NCI-H69 (cell line): ENCODE measurements at regions not wholly inside any gene's neighbourhood (a gene's known extent, or its start where the extent isn't known, plus 50 kb on each side); places are given as distances from the start of the nearest gene placed in this dataset.
A peak's percentile ranks its signal among the peaks of the same experiment; 100 is the strongest.
"Not testable (repeated sequence)": the region's sequence is repeated elsewhere in the genome, so short reads cannot be mapped to it uniquely, and the experiment has no call there.

Experiments
- DNase-seq: peaks from one replicate; lab custom pipeline; 2025; lab: John Stamatoyannopoulos, UW

- no peak for DNase-seq
Measured at GRCh38 chr20:19872001-19872400, 113.9 kb downstream of the RIN2 start.

GRCh38 chr20:19874040-19874727, 116.1 kb downstream of the RIN2 start:
- DNase-seq = peak; percentile 37

DNA sequence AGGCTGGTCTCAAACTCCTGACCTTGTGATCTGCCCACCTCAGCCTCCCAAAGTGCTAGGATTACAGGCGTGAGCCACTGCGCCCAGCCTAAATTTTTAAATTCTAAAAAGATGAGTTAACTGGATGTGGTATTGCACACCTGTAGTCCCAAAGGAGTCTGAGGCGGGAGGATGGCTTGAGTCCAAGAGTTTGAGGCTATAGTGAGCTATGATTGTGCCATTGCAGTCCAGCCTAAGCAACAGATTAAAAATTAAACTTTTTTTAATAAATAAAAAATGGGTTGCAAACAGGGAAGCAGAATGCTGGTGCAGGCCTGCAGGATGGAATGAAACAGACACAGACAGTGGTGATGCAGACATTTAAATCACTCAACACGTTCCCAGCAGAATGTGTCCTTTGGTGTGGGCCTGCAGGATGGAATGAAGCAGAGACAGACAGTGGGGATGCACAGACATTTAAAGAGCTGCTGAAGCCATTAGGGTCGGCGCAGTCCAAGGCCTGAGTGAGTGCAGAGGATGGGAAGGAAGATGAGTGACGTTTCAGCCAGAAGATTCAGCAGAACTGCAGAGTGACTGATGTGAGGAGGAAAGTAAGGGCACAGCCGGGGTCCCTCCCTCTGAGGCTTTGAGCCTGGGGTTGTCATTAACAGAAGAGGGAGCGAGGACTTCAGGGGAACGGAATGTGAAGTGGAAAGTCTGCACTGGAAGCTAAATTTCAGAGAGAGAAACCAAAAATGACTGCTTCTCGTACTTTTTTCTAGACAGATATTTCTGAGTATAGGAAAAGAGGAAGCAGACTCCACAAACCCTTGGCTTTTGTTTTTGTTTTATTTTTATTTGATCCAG, 117.5 kb downstream of the RIN2 start:
- DNase-seq = no peak

DNA sequence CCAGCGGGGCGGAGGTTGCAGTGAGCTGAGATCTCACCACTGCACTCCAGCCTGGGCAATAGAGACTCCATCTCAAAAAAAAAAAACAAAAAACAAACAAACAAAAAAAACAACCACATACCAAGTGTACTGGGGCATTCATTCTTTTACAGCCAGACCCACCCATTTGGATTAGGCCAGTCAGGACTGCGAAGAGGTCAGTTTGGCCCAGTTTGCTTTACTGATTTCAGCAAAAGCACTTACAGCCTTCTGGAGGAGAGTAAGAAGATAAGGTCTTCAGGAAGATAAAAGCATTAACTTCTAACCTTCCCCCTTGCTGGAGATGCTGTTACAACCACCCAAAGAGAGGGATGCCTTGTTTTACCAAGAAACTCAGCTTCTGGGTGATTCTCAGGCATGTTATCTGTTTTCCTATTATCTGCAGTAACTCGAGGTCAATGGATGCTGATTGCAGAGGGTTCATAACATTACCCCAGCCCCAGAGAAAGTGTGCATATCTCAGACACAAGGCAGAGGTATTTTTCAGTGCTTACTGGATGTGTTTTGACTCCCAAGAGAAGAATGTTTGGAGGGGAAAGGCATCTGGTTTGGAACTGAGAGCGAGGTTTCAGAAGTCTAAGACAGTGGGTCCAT, 118.9 kb downstream of the RIN2 start:
- DNase-seq = no peak

GRCh38 chr20:19879874-19880255, 121.8 kb downstream of the RIN2 start:
- not testable (repeated sequence) for DNase-seq

- no peak for DNase-seq
Measured at GRCh38 chr20:19880256-19881079, 122.4 kb downstream of the RIN2 start.

DNA sequence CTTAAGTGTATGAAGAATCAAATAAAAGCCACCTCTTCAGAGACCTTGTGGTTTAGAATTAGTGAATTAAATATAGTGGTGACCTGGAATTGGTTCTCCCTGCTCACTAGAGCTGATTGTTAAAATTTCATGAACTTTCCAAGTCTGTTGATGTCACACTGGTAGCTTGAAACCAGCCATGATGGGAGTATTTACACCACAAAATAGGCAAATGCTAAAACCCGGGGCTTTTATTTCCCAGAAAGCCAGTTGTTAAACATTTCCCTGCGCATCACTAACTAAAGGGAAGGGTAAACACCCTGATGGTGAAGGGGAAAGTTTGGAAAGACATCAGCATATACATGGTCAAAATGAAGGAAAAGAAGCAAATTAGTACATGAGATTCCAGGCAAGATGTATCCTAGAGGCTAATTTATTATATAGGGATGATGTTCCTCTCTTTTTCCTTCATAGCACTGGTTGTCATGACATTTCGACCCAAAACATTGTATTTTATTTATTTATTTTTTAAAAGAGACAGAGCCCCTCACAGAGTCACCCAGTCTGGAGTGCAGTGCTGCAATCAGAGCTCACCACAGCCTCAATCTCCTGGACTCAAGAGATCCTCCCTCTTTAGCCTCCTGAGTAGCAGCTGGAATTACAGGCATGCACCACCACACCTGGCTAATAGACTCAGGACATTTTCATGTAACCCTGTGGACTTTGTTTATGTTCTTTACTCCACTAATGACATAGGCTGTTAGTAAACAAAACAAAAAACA, 123.2 kb downstream of the RIN2 start:
- DNase-seq = no peak

DNA sequence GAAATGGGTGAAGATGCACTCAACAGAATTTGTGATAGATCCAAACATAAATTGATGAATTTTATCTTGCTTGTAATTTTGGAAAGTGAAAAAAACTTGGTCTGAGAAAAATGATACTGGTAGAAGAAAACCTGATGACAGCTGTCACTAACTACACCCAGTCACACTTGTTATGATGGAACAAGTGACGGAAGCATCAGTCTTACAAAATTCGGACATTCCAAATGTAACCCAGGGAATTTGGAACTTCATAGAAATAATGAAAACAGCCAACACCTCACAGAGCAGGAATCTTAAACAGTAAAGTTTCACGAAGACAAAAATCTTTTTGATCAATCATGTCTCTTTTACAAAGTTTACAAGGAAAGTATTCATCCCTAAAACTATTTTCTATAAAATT, 123.9 kb downstream of the RIN2 start:
- DNase-seq = no peak

- DNase-seq = no peak
Measured at GRCh38 chr20:19882446-19882845, 124.4 kb downstream of the RIN2 start.

DNA sequence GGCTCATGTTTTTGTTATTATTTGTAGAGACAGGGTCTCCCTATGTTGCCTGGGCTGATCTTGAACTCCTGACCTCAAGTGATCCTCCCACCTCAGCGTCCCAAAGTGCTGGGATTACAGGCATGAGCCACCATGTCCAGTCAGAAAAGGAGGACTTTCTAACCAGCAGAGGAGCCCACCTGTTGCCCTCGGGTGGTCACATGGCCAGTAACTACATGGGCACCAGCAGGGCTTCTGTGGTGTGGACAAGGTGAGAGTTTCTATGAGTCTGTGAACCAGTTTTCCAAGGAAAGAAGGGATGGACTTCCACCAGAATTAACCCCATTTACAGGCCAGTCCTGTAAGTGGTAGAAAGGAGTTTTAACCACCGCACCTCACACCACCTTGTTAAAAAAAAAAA, 125.4 kb downstream of the RIN2 start:
- DNase-seq = no peak

- no peak for DNase-seq
Measured at GRCh38 chr20:19885594-19885938, 127.5 kb downstream of the RIN2 start.

GRCh38 chr20:19885939-19886660, 128.0 kb downstream of the RIN2 start:
- peak; percentile 30 for DNase-seq

DNA sequence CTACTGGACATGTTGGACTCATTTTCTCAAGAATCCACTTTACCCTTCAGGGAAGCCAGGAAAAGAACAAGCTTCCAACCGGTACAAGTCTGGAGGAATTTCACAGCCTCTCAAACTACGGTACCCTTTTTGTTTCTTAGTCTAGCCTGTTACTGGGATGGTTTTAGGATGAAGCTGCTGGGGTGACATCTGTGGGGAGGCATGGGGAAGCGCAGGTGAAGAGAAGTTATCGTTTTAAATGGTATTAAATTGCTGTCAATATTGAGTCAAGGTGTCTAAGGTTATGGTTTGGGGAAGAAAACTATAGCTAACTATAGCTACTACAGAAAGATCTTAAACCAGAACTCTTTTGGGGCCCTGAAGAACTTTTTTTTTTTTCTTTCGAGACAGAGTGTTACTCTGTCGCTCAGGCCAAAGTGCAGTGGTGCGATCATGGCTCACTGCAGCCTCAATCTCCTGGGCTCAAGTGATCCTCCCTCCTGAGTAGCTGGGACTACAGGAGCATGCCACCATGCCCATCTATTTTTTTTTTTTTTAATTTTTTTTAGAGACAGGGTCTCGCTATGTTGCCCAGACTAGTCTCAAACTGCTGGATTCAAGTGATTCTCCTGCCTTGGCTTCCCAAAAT, 128.7 kb downstream of the RIN2 start:
- no peak for DNase-seq

DNA sequence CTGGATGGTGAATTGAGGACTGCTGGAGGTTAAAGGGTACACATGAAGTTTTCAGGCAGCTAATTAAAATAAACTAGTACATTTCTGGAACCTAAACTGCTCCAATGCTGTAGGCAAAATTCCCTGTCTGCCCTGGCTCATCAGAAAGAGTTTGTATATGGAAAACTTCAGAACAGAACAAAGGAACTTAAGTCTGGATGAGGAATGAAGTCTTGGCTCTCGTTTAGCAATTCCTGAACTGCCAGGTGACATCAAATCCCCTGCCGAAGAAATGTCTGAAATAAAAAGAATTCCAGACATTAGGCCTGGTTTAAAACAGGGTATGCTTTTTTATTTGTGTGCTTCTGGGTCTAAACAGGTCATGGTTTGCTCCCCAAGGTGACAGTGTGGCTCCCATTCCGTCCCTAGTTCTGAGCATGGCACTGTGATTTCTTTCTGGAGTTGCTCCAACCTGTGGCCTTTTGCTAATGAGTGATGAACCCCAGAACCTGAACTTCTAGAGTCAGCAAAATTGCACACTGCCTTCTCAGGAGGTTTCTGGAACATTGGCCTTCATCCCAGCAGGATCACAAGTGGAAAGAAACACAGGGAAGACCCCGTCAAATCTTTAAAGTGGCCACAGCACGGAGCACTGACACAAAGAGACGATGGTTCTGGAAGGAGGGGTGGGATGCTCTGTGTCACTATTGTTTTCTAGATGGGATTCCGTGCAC, 129.4 kb upstream of the NAA20 start:
- DNase-seq = no peak

DNA sequence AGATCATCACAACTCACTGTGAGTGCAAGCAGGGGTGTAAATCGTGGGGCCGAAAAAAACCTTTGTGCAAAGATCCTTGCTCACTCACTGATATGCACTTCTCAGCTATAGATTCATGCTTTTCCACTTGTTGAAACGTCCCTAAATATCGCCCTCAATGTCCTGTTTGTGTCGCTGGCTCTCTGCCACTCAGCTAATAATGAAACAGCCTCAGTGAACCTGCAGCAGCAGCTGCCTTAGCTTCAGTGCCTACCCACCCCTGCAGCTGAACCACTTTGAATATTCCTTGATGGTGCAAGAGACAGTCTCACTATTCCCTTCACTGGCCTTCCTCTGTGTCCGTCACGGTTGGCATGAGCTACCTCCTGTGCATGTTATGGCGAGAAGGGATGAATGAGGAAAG, 128.9 kb upstream of the NAA20 start:
- DNase-seq = peak; percentile 77

GRCh38 chr20:19889011-19889953, 127.9 kb upstream of the NAA20 start:
- DNase-seq = peak; percentile 46

- DNase-seq = no peak
Measured at GRCh38 chr20:19890445-19891051, 126.6 kb upstream of the NAA20 start.

DNA sequence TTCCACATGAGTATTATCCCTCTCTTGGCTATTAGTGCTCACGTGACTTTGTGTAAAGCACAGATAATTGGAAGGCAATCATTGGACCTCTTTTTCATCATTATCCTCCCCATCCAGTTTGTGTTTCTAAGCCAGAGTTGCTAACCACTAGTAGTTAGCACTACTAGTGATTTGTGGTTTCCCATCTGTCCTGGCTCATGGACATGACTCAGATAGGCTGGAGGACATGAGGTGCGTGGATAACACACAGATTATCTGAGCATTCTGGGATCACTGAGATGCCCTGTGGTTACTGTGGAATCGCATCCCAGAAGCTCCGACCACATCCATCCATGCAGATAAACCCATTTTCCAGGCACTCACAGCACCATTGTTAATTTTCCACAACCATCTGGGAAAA, 123.8 kb upstream of the NAA20 start:
- no peak for DNase-seq
